Kidney epithelial cell (primary cell): ENCODE measurements at regions not wholly inside any gene's neighbourhood (a gene's known extent, or its start where the extent isn't known, plus 50 kb on each side); places are given as distances from the start of the nearest gene placed in this dataset.

ENCODE experiments used
- DNase-seq: peaks from one replicate; pipeline ENCODE4 v3.0.0-alpha.2; 2010; ENCODE audit warnings: low read depth
- H3K27me3 ChIP-seq: 2 replicates; pipeline ENCODE4 v1.6.0; 2011; ENCODE audit warnings: low read length; ENCODE audit not compliant: control insufficient read depth, insufficient read depth
- H3K36me3 ChIP-seq: 2 replicates; pipeline ENCODE4 v1.5.1; 2011; ENCODE audit warnings: low read length; ENCODE audit not compliant: control insufficient read depth, insufficient read depth
- H3K4me3 ChIP-seq: 2 replicates; pipeline ENCODE4 v1.5.1; 2011; ENCODE audit warnings: low read depth, mild to moderate bottlenecking, control low read depth, low read length
- CTCF ChIP-seq: IDR thresholded peaks from 2 replicates; pipeline ENCODE4 v1.5.1; 2011; ENCODE audit warnings: mild to moderate bottlenecking, moderate library complexity, low read length, control low read depth, inconsistent platforms; ENCODE audit not compliant: insufficient read depth, poor library complexity, severe bottlenecking

- H3K36me3 ChIP-seq = no peaks in the 10 kb centered on the region
- no peak for DNase-seq
- TF ChIP-seq CTCF = no peak
- no peaks in the 10 kb centered on the region for H3K27me3 ChIP-seq
- no peak overlapping the region for H3K4me3 ChIP-seq
Measured at GRCh38 chr1:4309676-4310320, 344.6 kb upstream of the AJAP1 start.

- no peak for TF ChIP-seq CTCF
- Histone ChIP-seq H3K4me3 (no peak overlapping the region), H3K27me3 (no peaks in the 10 kb centered on the region), H3K36me3 (no peaks in the 10 kb centered on the region)
- no peak for DNase-seq
Measured at GRCh38 chr1:4310396-4310923, 343.9 kb upstream of the AJAP1 start.

GRCh38 chr1:4312024-4312423 lies 342.4 kb upstream of the AJAP1 start:
- DNase-seq = no peak
- H3K27me3 ChIP-seq = no peaks in the 10 kb centered on the region
- no peak overlapping the region for H3K4me3 ChIP-seq
- TF ChIP-seq CTCF = no peak
- no peaks in the 10 kb centered on the region for H3K36me3 ChIP-seq

GRCh38 chr1:4315202-4315601 lies 339.2 kb upstream of the AJAP1 start:
- no peak for TF ChIP-seq CTCF
- no peaks in the 10 kb centered on the region for H3K36me3 ChIP-seq
- H3K4me3 ChIP-seq = no peak overlapping the region
- no peaks in the 10 kb centered on the region for H3K27me3 ChIP-seq
- DNase-seq = no peak

- no peak for DNase-seq
- H3K27me3 ChIP-seq = no peaks in the 10 kb centered on the region
- H3K4me3 ChIP-seq = no peak overlapping the region
- H3K36me3 ChIP-seq = no peaks in the 10 kb centered on the region
- no peak for TF ChIP-seq CTCF
Measured at GRCh38 chr1:4317207-4317606, 337.2 kb upstream of the AJAP1 start.

- no peaks in the 10 kb centered on the region for H3K36me3 ChIP-seq
- no peak for TF ChIP-seq CTCF
- H3K4me3 ChIP-seq = no peak overlapping the region
- no peaks in the 10 kb centered on the region for H3K27me3 ChIP-seq
- no peak for DNase-seq
Measured at GRCh38 chr1:4318720-4319119, 335.7 kb upstream of the AJAP1 start.
